Astrocyte (in vitro differentiated cells and primary cell): ENCODE measurements at regions not wholly inside any gene's neighbourhood (a gene's known extent, or its start where the extent isn't known, plus 50 kb on each side); places are given as distances from the start of the nearest gene placed in this dataset.

Source experiments
- DNase-seq: peaks from one replicate; pipeline ENCODE4 v3.0.0-alpha.2; 2010; ENCODE audit warnings: low read depth
- FAIRE-seq: peaks from 2 replicates; lab custom pipeline; 2011; peaks lifted over from hg19 to GRCh38; lab: Jason Lieb, UNC
- H2AFZ ChIP-seq: 2 replicates; pipeline ENCODE4 v1.6.0; 2012; ENCODE audit warnings: low read depth, low read length, inconsistent platforms
- H3K27ac ChIP-seq: 2 replicates; pipeline ENCODE4 v1.5.1; 2011; ENCODE audit warnings: low read depth, low read length, inconsistent platforms
- H3K27me3 ChIP-seq: 2 replicates; pipeline ENCODE4 v1.6.0; 2011; ENCODE audit warnings: low read length, inconsistent platforms; ENCODE audit not compliant: insufficient read depth
- H3K36me3 ChIP-seq: 2 replicates; pipeline ENCODE4 v1.5.1; 2011; ENCODE audit warnings: low read length, inconsistent platforms; ENCODE audit not compliant: insufficient read depth
- H3K4me1 ChIP-seq: 2 replicates; pipeline ENCODE4 v1.5.1; 2011; ENCODE audit warnings: low read length, inconsistent platforms; ENCODE audit not compliant: insufficient read depth
- H3K4me2 ChIP-seq: 2 replicates; pipeline ENCODE4 v1.6.0; 2012; ENCODE audit warnings: low read length, inconsistent platforms
- H3K4me3 ChIP-seq: 2 replicates; pipeline ENCODE4 v1.5.1; 2011; ENCODE audit warnings: low read depth, mild to moderate bottlenecking, low read length, inconsistent platforms; ENCODE audit not compliant: insufficient read depth
- H3K79me2 ChIP-seq: 2 replicates; pipeline ENCODE4 v1.6.0; 2012; ENCODE audit warnings: mild to moderate bottlenecking, low read length, inconsistent platforms; ENCODE audit not compliant: insufficient read depth
- H3K9ac ChIP-seq: 2 replicates; pipeline ENCODE4 v1.6.0; 2012; ENCODE audit warnings: mild to moderate bottlenecking, low read length, inconsistent platforms
- H3K9me3 ChIP-seq: 2 replicates; pipeline ENCODE4 v1.5.1; 2012; ENCODE audit warnings: low read depth, mild to moderate bottlenecking, low read length, inconsistent platforms; ENCODE audit not compliant: insufficient read depth
- H4K20me1 ChIP-seq: 2 replicates; pipeline ENCODE4 v1.6.0; 2012; ENCODE audit warnings: low read length, inconsistent platforms; ENCODE audit not compliant: insufficient read depth
- H3K27ac Mint-ChIP-seq: one replicate; pipeline ENCODE4 v1.8.0; 2021; ENCODE audit warnings: mild to moderate bottlenecking, mixed read lengths; ENCODE audit not compliant: unreplicated experiment
- H3K27me3 Mint-ChIP-seq: one replicate; pipeline ENCODE4 v1.8.0; 2021; ENCODE audit warnings: low read depth, mixed read lengths; ENCODE audit not compliant: unreplicated experiment
- H3K36me3 Mint-ChIP-seq: one replicate; pipeline ENCODE4 v1.8.0; 2021; ENCODE audit warnings: low read depth, mixed read lengths; ENCODE audit not compliant: unreplicated experiment
- H3K4me1 Mint-ChIP-seq: one replicate; pipeline ENCODE4 v1.8.0; 2021; ENCODE audit warnings: low read depth, mixed read lengths; ENCODE audit not compliant: unreplicated experiment
- H3K4me3 Mint-ChIP-seq: one replicate; pipeline ENCODE4 v1.8.0; 2021; ENCODE audit warnings: mild to moderate bottlenecking, moderate library complexity, mixed read lengths; ENCODE audit not compliant: unreplicated experiment
- H3K9me3 Mint-ChIP-seq: one replicate; pipeline ENCODE4 v1.8.0; 2021; ENCODE audit warnings: mild to moderate bottlenecking, mixed read lengths; ENCODE audit not compliant: unreplicated experiment
- CTCF ChIP-seq: IDR thresholded peaks from 2 replicates; pipeline ENCODE4 v1.5.1; 2011; ENCODE audit warnings: low read depth, mild to moderate bottlenecking, inconsistent platforms, low read length, moderate library complexity; ENCODE audit not compliant: insufficient read depth
- EZH2 ChIP-seq: IDR thresholded peaks from 2 replicates; pipeline ENCODE4 v1.6.1; 2012; ENCODE audit warnings: mild to moderate bottlenecking, low read length, inconsistent platforms; ENCODE audit not compliant: insufficient read depth

- H2AFZ ChIP-seq = no peak overlapping the region
- TF ChIP-seq CTCF (no peak), EZH2 (no peak)
- Mint-ChIP-seq H3K27me3 (no peaks in the 10 kb centered on the region), H3K4me1 (peaks cover 39% of the 10 kb centered on the region), H3K27ac (peak overlapping the region; percentile 29), H3K9me3 (no peaks in the 10 kb centered on the region), H3K4me3 (no peak overlapping the region), H3K36me3 (no peaks in the 10 kb centered on the region)
- H3K79me2 ChIP-seq = no peaks in the 10 kb centered on the region
- no peak overlapping the region for H3K27ac ChIP-seq
- no peaks in the 10 kb centered on the region for H3K27me3 ChIP-seq
- FAIRE-seq = no peak
- H3K9ac ChIP-seq = no peak overlapping the region
- no peak overlapping the region for H3K4me2 ChIP-seq
- no peak for DNase-seq
- H3K9me3 ChIP-seq = no peaks in the 10 kb centered on the region
- H4K20me1 ChIP-seq = no peaks in the 10 kb centered on the region
- peaks cover 5% of the 10 kb centered on the region for H3K4me1 ChIP-seq
- no peaks in the 10 kb centered on the region for H3K36me3 ChIP-seq
- no peak overlapping the region for H3K4me3 ChIP-seq
Measured at GRCh38 chr5:126359884-126360283, 63.3 kb upstream of the GRAMD2B start.

GRCh38 chr5:126360467-126360866, 62.7 kb upstream of the GRAMD2B start:
- no peak for DNase-seq
- H3K36me3 Mint-ChIP-seq = no peaks in the 10 kb centered on the region
- Histone ChIP-seq H3K36me3 (no peaks in the 10 kb centered on the region), H3K4me3 (no peak overlapping the region), H2AFZ (no peak overlapping the region), H3K9me3 (no peaks in the 10 kb centered on the region), H3K27ac (no peak overlapping the region), H4K20me1 (no peaks in the 10 kb centered on the region), H3K79me2 (no peaks in the 10 kb centered on the region), H3K4me2 (no peak overlapping the region), H3K27me3 (no peaks in the 10 kb centered on the region), H3K9ac (no peak overlapping the region), H3K4me1 (no peaks in the 10 kb centered on the region)
- TF ChIP-seq EZH2 (no peak), CTCF (no peak)
- peaks cover 34% of the 10 kb centered on the region for H3K4me1 Mint-ChIP-seq
- H3K9me3 Mint-ChIP-seq = no peaks in the 10 kb centered on the region
- peak overlapping the region; percentile 29 for H3K27ac Mint-ChIP-seq
- no peaks in the 10 kb centered on the region for H3K27me3 Mint-ChIP-seq
- no peak for FAIRE-seq
- H3K4me3 Mint-ChIP-seq = no peak overlapping the region

GRCh38 chr5:126363658-126364057, 59.6 kb upstream of the GRAMD2B start:
- Histone ChIP-seq H2AFZ (no peak overlapping the region), H3K4me1 (no peaks in the 10 kb centered on the region), H3K9me3 (no peaks in the 10 kb centered on the region), H3K4me2 (no peak overlapping the region), H3K36me3 (no peaks in the 10 kb centered on the region), H4K20me1 (no peaks in the 10 kb centered on the region), H3K27ac (no peak overlapping the region), H3K27me3 (no peaks in the 10 kb centered on the region), H3K4me3 (no peak overlapping the region), H3K79me2 (no peaks in the 10 kb centered on the region), H3K9ac (no peak overlapping the region)
- Mint-ChIP-seq H3K4me1 (peaks cover 35% of the 10 kb centered on the region), H3K36me3 (no peaks in the 10 kb centered on the region), H3K27me3 (no peaks in the 10 kb centered on the region), H3K9me3 (no peaks in the 10 kb centered on the region), H3K4me3 (no peak overlapping the region), H3K27ac (no peak overlapping the region)
- no peak for FAIRE-seq
- no peak for TF ChIP-seq CTCF
- no peak for TF ChIP-seq EZH2
- DNase-seq = no peak
